Activated CD4-positive, alpha-beta T cell treated with anti-CD3 and anti-CD28 coated beads, Interleukin-2, amount 10 ng/mL, durations not matched to agents 7 days and 5 days (primary cell): ENCODE measurements at regions not wholly inside any gene's neighbourhood (a gene's known extent, or its start where the extent isn't known, plus 50 kb on each side); places are given as distances from the start of the nearest gene placed in this dataset.

ENCODE experiments used
- CTCF ChIA-PET: fragments of 350-600 bp; sonication (Branson Sonifier 250); formaldehyde crosslinking; loops from one replicate; lab custom pipeline; 2021; ENCODE audit warnings: antibody characterized with exemption; lab: Charles Lee
- POLR2A ChIA-PET: fragments of 350-600 bp; sonication (Branson Sonifier 250); formaldehyde crosslinking; loops from one replicate; lab custom pipeline; 2021; ENCODE audit warnings: antibody characterized with exemption; lab: Charles Lee
- DNase-seq: peaks from one replicate; pipeline ENCODE4 v3.0.0-alpha.2; 2020
- H3K27ac Mint-ChIP-seq: one replicate; pipeline ENCODE4 v1.8.0; 2021; ENCODE audit warnings: mild to moderate bottlenecking, moderate library complexity, mixed read lengths
- H3K27me3 Mint-ChIP-seq: one replicate; pipeline ENCODE4 v1.8.0; 2021; ENCODE audit warnings: mixed read lengths
- H3K36me3 Mint-ChIP-seq: one replicate; pipeline ENCODE4 v1.8.0; 2021; ENCODE audit warnings: low read depth, mixed read lengths
- H3K4me1 Mint-ChIP-seq: one replicate; pipeline ENCODE4 v1.8.0; 2021; ENCODE audit warnings: mixed read lengths
- H3K4me3 Mint-ChIP-seq: one replicate; pipeline ENCODE4 v1.8.0; 2021; ENCODE audit warnings: mild to moderate bottlenecking, moderate library complexity, mixed read lengths
- H3K9me3 Mint-ChIP-seq: one replicate; pipeline ENCODE4 v1.8.0; 2021; ENCODE audit warnings: mixed read lengths

- H3K27ac Mint-ChIP-seq: no peak overlapping the region
- no peak for DNase-seq
- H3K9me3 Mint-ChIP-seq: no peaks in the 10 kb centered on the region
- H3K36me3 Mint-ChIP-seq: no peaks in the 10 kb centered on the region
- H3K27me3 Mint-ChIP-seq: no peaks in the 10 kb centered on the region
- POLR2A ChIA-PET: no interaction called here
- CTCF ChIA-PET: no interaction called here
- no peak overlapping the region for H3K4me3 Mint-ChIP-seq
- H3K4me1 Mint-ChIP-seq: no peaks in the 10 kb centered on the region
Observed at GRCh38 chr13:89925107-89925506, 1422.4 kb upstream of the MIR17HG start.

- Mint-ChIP-seq H3K4me1 (no peaks in the 10 kb centered on the region), H3K27ac (no peak overlapping the region), H3K36me3 (no peaks in the 10 kb centered on the region), H3K4me3 (no peak overlapping the region), H3K27me3 (no peaks in the 10 kb centered on the region), H3K9me3 (peaks cover 4% of the 10 kb centered on the region)
- no peak for DNase-seq
- CTCF ChIA-PET: no interaction called here
- POLR2A ChIA-PET: no interaction called here
Observed at GRCh38 chr13:89930861-89931260, 1416.6 kb upstream of the MIR17HG start.

GRCh38 chr13:89932902-89933301 lies 1414.6 kb upstream of the MIR17HG start:
- Mint-ChIP-seq H3K9me3 (peaks cover 4% of the 10 kb centered on the region), H3K4me1 (no peaks in the 10 kb centered on the region), H3K4me3 (no peak overlapping the region), H3K27ac (no peak overlapping the region), H3K36me3 (no peaks in the 10 kb centered on the region), H3K27me3 (no peaks in the 10 kb centered on the region)
- ChIA-PET POLR2A (no interaction called here), CTCF (no interaction called here)
- DNase-seq: no peak

GRCh38 chr13:89936256-89936655 lies 1411.2 kb upstream of the MIR17HG start:
- ChIA-PET CTCF (no interaction called here), POLR2A (no interaction called here)
- H3K4me1 Mint-ChIP-seq: no peaks in the 10 kb centered on the region
- no peaks in the 10 kb centered on the region for H3K27me3 Mint-ChIP-seq
- H3K36me3 Mint-ChIP-seq: no peaks in the 10 kb centered on the region
- H3K27ac Mint-ChIP-seq: no peak overlapping the region
- no peak for DNase-seq
- H3K4me3 Mint-ChIP-seq: no peak overlapping the region
- peaks cover 13% of the 10 kb centered on the region for H3K9me3 Mint-ChIP-seq

GRCh38 chr13:89937420-89937819 lies 1410.1 kb upstream of the MIR17HG start:
- CTCF ChIA-PET: no interaction called here
- Mint-ChIP-seq H3K36me3 (no peaks in the 10 kb centered on the region), H3K4me1 (no peaks in the 10 kb centered on the region), H3K27ac (no peak overlapping the region), H3K9me3 (peaks cover 13% of the 10 kb centered on the region), H3K27me3 (no peaks in the 10 kb centered on the region), H3K4me3 (no peak overlapping the region)
- POLR2A ChIA-PET: no interaction called here
- no peak for DNase-seq

GRCh38 chr13:89940383-89940782 lies 1407.1 kb upstream of the MIR17HG start:
- no peak overlapping the region for H3K27ac Mint-ChIP-seq
- no peak overlapping the region for H3K4me3 Mint-ChIP-seq
- POLR2A ChIA-PET: no interaction called here
- H3K4me1 Mint-ChIP-seq: no peaks in the 10 kb centered on the region
- H3K9me3 Mint-ChIP-seq: peaks cover 9% of the 10 kb centered on the region
- CTCF ChIA-PET: no interaction called here
- H3K27me3 Mint-ChIP-seq: no peaks in the 10 kb centered on the region
- no peak for DNase-seq
- H3K36me3 Mint-ChIP-seq: no peaks in the 10 kb centered on the region

GRCh38 chr13:89943139-89943538 lies 1404.3 kb upstream of the MIR17HG start:
- Mint-ChIP-seq H3K27ac (no peak overlapping the region), H3K9me3 (peaks cover 9% of the 10 kb centered on the region), H3K27me3 (no peaks in the 10 kb centered on the region), H3K4me1 (no peaks in the 10 kb centered on the region), H3K4me3 (no peak overlapping the region), H3K36me3 (no peaks in the 10 kb centered on the region)
- ChIA-PET CTCF (no interaction called here), POLR2A (no interaction called here)
- DNase-seq: no peak

GRCh38 chr13:89950225-89950624 lies 1397.3 kb upstream of the MIR17HG start:
- Mint-ChIP-seq H3K4me3 (no peak overlapping the region), H3K27ac (no peak overlapping the region), H3K9me3 (peaks cover 6% of the 10 kb centered on the region), H3K36me3 (no peaks in the 10 kb centered on the region), H3K4me1 (no peaks in the 10 kb centered on the region), H3K27me3 (no peaks in the 10 kb centered on the region)
- POLR2A ChIA-PET: no interaction called here
- DNase-seq: no peak
- CTCF ChIA-PET: no interaction called here

- DNase-seq: no peak
- CTCF ChIA-PET: no interaction called here
- Mint-ChIP-seq H3K4me3 (no peak overlapping the region), H3K27ac (no peak overlapping the region), H3K4me1 (no peaks in the 10 kb centered on the region), H3K27me3 (no peaks in the 10 kb centered on the region), H3K9me3 (peaks cover 6% of the 10 kb centered on the region), H3K36me3 (no peaks in the 10 kb centered on the region)
- POLR2A ChIA-PET: no interaction called here
Observed at GRCh38 chr13:89951341-89951740, 1396.1 kb upstream of the MIR17HG start.

GRCh38 chr13:89953581-89953980 lies 1393.9 kb upstream of the MIR17HG start:
- ChIA-PET POLR2A (no interaction called here), CTCF (no interaction called here)
- H3K27ac Mint-ChIP-seq: no peak overlapping the region
- DNase-seq: no peak
- H3K36me3 Mint-ChIP-seq: no peaks in the 10 kb centered on the region
- no peaks in the 10 kb centered on the region for H3K27me3 Mint-ChIP-seq
- peaks cover 6% of the 10 kb centered on the region for H3K9me3 Mint-ChIP-seq
- H3K4me3 Mint-ChIP-seq: no peak overlapping the region
- H3K4me1 Mint-ChIP-seq: no peaks in the 10 kb centered on the region

GRCh38 chr13:89955773-89956172 lies 1391.7 kb upstream of the MIR17HG start:
- Mint-ChIP-seq H3K36me3 (no peaks in the 10 kb centered on the region), H3K9me3 (peaks cover 6% of the 10 kb centered on the region), H3K27ac (no peak overlapping the region), H3K4me3 (no peak overlapping the region), H3K27me3 (no peaks in the 10 kb centered on the region), H3K4me1 (no peaks in the 10 kb centered on the region)
- POLR2A ChIA-PET: no interaction called here
- DNase-seq: no peak
- CTCF ChIA-PET: no interaction called here

- Mint-ChIP-seq H3K36me3 (no peaks in the 10 kb centered on the region), H3K9me3 (peaks cover 6% of the 10 kb centered on the region), H3K4me3 (no peak overlapping the region), H3K27ac (no peak overlapping the region), H3K27me3 (no peaks in the 10 kb centered on the region), H3K4me1 (no peaks in the 10 kb centered on the region)
- POLR2A ChIA-PET: no interaction called here
- no peak for DNase-seq
- CTCF ChIA-PET: no interaction called here
Observed at GRCh38 chr13:89959074-89959473, 1388.4 kb upstream of the MIR17HG start.

- H3K36me3 Mint-ChIP-seq: no peaks in the 10 kb centered on the region
- CTCF ChIA-PET: interaction anchor here (0.8 kb wide), 1 partner anchor 910 kb away, joined by 3 read pairs; no protein-coding TSS in a partner anchor
- no peak for DNase-seq
- H3K4me3 Mint-ChIP-seq: no peak overlapping the region
- no peaks in the 10 kb centered on the region for H3K4me1 Mint-ChIP-seq
- H3K27ac Mint-ChIP-seq: no peak overlapping the region
- POLR2A ChIA-PET: no interaction called here
- H3K27me3 Mint-ChIP-seq: no peaks in the 10 kb centered on the region
- peaks cover 8% of the 10 kb centered on the region for H3K9me3 Mint-ChIP-seq
Observed at GRCh38 chr13:89965252-89965651, 1382.2 kb upstream of the MIR17HG start.

GRCh38 chr13:89966524-89966923 lies 1381.0 kb upstream of the MIR17HG start:
- H3K4me3 Mint-ChIP-seq: no peak overlapping the region
- no peaks in the 10 kb centered on the region for H3K36me3 Mint-ChIP-seq
- ChIA-PET POLR2A (no interaction called here), CTCF (interaction anchor here (0.6 kb wide), 1 partner anchor 755 kb away, joined by 3 read pairs; no protein-coding TSS in a partner anchor)
- H3K27me3 Mint-ChIP-seq: no peaks in the 10 kb centered on the region
- H3K9me3 Mint-ChIP-seq: peaks cover 10% of the 10 kb centered on the region
- no peaks in the 10 kb centered on the region for H3K4me1 Mint-ChIP-seq
- H3K27ac Mint-ChIP-seq: no peak overlapping the region
- no peak for DNase-seq
